Neural cell (in vitro differentiated cells): ENCODE measurements at regions not wholly inside any gene's neighbourhood (a gene's known extent, or its start where the extent isn't known, plus 50 kb on each side); places are given as distances from the start of the nearest gene placed in this dataset.

Experiments
- H2AFZ ChIP-seq: fragments of 200-600, 300-800 bp; sonication (generic), shearing (Covaris generic); 2 replicates; pipeline ENCODE4 v1.6.0; 2014; ENCODE audit warnings: low read depth, mild to moderate bottlenecking, antibody characterized with exemption, low read length, moderate library complexity
- H3F3A ChIP-seq: fragments of 200-600 bp; shearing (Covaris generic); 2 replicates; pipeline ENCODE4 v1.6.1; 2016; ENCODE audit warnings: mild to moderate bottlenecking, moderate library complexity, mixed read lengths, antibody characterized with exemption, low read length; ENCODE audit not compliant: insufficient read depth, poor library complexity, severe bottlenecking
- H3K27ac ChIP-seq: fragments of 200-600, 300-800 bp; sonication (generic), shearing (Covaris generic); 2 replicates; pipeline ENCODE4 v1.5.1; 2014; ENCODE audit warnings: mild to moderate bottlenecking, low read length, moderate library complexity
- H3K27me3 ChIP-seq: fragments of 300-800, 200-600 bp; sonication (generic), shearing (Covaris generic); 2 replicates; pipeline ENCODE4 v1.6.0; 2014; ENCODE audit warnings: mild to moderate bottlenecking, low read depth, low read length, moderate library complexity; ENCODE audit not compliant: insufficient read depth
- H3K36me3 ChIP-seq: fragments of 300-800, 200-600 bp; sonication (generic), shearing (Covaris generic); 2 replicates; pipeline ENCODE4 v1.5.1; 2014; ENCODE audit warnings: mild to moderate bottlenecking, antibody characterized with exemption, low read length, moderate library complexity; ENCODE audit not compliant: insufficient read depth
- H3K4me2 ChIP-seq: fragments of 300-800, 200-600 bp; sonication (generic), shearing (Covaris generic); 2 replicates; pipeline ENCODE4 v1.6.0; 2014; ENCODE audit warnings: mild to moderate bottlenecking, low read length
- H3K4me3 ChIP-seq: fragments of 300-800, 200-600 bp; sonication (generic), shearing (Covaris generic); 2 replicates; pipeline ENCODE4 v1.5.1; 2014; ENCODE audit warnings: mild to moderate bottlenecking, low read length, moderate library complexity
- H3K79me2 ChIP-seq: fragments of 200-600 bp; shearing (Covaris generic); replicated peaks from 2 replicates; pipeline ENCODE4 v1.6.0; 2014; ENCODE audit warnings: mild to moderate bottlenecking, low read length, moderate library complexity; ENCODE audit not compliant: insufficient read depth
- H3K9ac ChIP-seq: fragments of 300-800, 200-600 bp; sonication (generic), shearing (Covaris generic); 2 replicates; pipeline ENCODE4 v1.6.1; 2016; ENCODE audit warnings: mild to moderate bottlenecking, low read length, mixed read lengths
- H3K9me2 ChIP-seq: fragments of 200-600 bp; shearing (Covaris generic); 2 replicates; pipeline ENCODE4 v1.6.1; 2016; ENCODE audit warnings: mild to moderate bottlenecking, low read length, mixed read lengths; ENCODE audit not compliant: insufficient read depth
- H3K9me3 ChIP-seq: fragments of 200-600, 300-800 bp; sonication (generic), shearing (Covaris generic); 2 replicates; pipeline ENCODE4 v1.6.1; 2016; ENCODE audit warnings: mild to moderate bottlenecking, mixed run types, low read length, moderate library complexity, mixed read lengths
- H4K20me1 ChIP-seq: fragments of 200-600 bp; shearing (Covaris generic); 2 replicates; pipeline ENCODE4 v1.6.1; 2016; ENCODE audit warnings: mild to moderate bottlenecking, mixed run types; ENCODE audit not compliant: insufficient read depth
- EP300 ChIP-seq: fragments of 450-650 bp; conservative IDR thresholded peaks from 2 replicates; pipeline ENCODE4 v1.6.1; 2014; ENCODE audit warnings: antibody characterized with exemption, mild to moderate bottlenecking, moderate library complexity; ENCODE audit not compliant: poor library complexity, severe bottlenecking
- EZH2 ChIP-seq: fragments of 200-600, 300-800 bp; shearing (Covaris generic), sonication (generic); IDR thresholded peaks from 2 replicates; pipeline ENCODE4 v1.6.1; 2014; ENCODE audit warnings: antibody characterized with exemption, low read length, borderline replicate concordance, mild to moderate bottlenecking; ENCODE audit not compliant: insufficient read depth, poor library complexity, severe bottlenecking
- RAD21 ChIP-seq: fragments of 450-650 bp; conservative IDR thresholded peaks from 2 replicates; pipeline ENCODE4 v1.6.1; 2014; ENCODE audit warnings: antibody characterized with exemption, mild to moderate bottlenecking, moderate library complexity
- SMC3 ChIP-seq: fragments of 450-650 bp; conservative IDR thresholded peaks from 2 replicates; pipeline ENCODE4 v1.6.1; 2014; ENCODE audit warnings: antibody characterized with exemption, mild to moderate bottlenecking, moderate library complexity; ENCODE audit not compliant: poor library complexity
- TF ChIP-seq, protein P1 (sequence below): IDR thresholded peaks from 2 replicates; pipeline ENCODE4 v1.6.1; 2012; ENCODE audit warnings: borderline replicate concordance
- TF ChIP-seq, protein P2 (sequence below): fragments of 450-650 bp; IDR thresholded peaks from 2 replicates; pipeline ENCODE4 v1.5.1; 2014; ENCODE audit warnings: antibody characterized with exemption, mild to moderate bottlenecking, moderate library complexity; ENCODE audit not compliant: poor library complexity, severe bottlenecking

DNA sequence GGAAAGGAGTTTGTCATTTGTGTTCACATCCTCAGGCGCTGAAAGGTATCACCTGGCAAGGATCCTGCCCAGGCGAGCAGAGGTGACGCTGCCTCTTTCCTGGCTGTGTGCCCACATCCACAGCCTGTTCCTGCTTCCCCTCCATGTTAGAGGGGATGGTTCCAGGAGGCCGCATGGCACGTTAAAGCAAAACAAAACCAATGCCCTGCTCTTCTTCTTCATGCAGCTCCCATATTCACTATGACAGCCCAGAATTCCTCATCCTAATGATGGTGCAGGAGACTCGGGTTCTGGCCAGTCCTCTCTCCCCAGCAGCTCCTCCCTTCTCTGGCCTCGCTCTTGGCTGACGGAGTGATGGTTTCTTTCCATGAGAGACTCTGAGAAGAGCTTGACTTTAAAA is 678.5 kb upstream of the ANKRD30A start:
- no peaks in the 10 kb centered on the region for H3K9me3 ChIP-seq
- no peaks in the 10 kb centered on the region for H4K20me1 ChIP-seq
- no peaks in the 10 kb centered on the region for H3K79me2 ChIP-seq
- H3K9me2 ChIP-seq, result no peaks in the 10 kb centered on the region
- no peak overlapping the region for H2AFZ ChIP-seq
- no peak overlapping the region for H3K4me2 ChIP-seq
- no peak overlapping the region for H3K9ac ChIP-seq
- no peak overlapping the region for H3K4me3 ChIP-seq
- H3K36me3 ChIP-seq, result no peaks in the 10 kb centered on the region
- TF ChIP-seq RAD21 (no peak), SMC3 (no peak), EP300 (no peak)
- TF ChIP-seq, protein P1, sequence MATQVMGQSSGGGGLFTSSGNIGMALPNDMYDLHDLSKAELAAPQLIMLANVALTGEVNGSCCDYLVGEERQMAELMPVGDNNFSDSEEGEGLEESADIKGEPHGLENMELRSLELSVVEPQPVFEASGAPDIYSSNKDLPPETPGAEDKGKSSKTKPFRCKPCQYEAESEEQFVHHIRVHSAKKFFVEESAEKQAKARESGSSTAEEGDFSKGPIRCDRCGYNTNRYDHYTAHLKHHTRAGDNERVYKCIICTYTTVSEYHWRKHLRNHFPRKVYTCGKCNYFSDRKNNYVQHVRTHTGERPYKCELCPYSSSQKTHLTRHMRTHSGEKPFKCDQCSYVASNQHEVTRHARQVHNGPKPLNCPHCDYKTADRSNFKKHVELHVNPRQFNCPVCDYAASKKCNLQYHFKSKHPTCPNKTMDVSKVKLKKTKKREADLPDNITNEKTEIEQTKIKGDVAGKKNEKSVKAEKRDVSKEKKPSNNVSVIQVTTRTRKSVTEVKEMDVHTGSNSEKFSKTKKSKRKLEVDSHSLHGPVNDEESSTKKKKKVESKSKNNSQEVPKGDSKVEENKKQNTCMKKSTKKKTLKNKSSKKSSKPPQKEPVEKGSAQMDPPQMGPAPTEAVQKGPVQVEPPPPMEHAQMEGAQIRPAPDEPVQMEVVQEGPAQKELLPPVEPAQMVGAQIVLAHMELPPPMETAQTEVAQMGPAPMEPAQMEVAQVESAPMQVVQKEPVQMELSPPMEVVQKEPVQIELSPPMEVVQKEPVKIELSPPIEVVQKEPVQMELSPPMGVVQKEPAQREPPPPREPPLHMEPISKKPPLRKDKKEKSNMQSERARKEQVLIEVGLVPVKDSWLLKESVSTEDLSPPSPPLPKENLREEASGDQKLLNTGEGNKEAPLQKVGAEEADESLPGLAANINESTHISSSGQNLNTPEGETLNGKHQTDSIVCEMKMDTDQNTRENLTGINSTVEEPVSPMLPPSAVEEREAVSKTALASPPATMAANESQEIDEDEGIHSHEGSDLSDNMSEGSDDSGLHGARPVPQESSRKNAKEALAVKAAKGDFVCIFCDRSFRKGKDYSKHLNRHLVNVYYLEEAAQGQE, result no peak
- TF ChIP-seq, protein P2, sequence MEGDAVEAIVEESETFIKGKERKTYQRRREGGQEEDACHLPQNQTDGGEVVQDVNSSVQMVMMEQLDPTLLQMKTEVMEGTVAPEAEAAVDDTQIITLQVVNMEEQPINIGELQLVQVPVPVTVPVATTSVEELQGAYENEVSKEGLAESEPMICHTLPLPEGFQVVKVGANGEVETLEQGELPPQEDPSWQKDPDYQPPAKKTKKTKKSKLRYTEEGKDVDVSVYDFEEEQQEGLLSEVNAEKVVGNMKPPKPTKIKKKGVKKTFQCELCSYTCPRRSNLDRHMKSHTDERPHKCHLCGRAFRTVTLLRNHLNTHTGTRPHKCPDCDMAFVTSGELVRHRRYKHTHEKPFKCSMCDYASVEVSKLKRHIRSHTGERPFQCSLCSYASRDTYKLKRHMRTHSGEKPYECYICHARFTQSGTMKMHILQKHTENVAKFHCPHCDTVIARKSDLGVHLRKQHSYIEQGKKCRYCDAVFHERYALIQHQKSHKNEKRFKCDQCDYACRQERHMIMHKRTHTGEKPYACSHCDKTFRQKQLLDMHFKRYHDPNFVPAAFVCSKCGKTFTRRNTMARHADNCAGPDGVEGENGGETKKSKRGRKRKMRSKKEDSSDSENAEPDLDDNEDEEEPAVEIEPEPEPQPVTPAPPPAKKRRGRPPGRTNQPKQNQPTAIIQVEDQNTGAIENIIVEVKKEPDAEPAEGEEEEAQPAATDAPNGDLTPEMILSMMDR, result no peak
- H3F3A ChIP-seq, result no peaks in the 10 kb centered on the region
- no peaks in the 10 kb centered on the region for H3K27me3 ChIP-seq
- no peak overlapping the region for H3K27ac ChIP-seq

DNA sequence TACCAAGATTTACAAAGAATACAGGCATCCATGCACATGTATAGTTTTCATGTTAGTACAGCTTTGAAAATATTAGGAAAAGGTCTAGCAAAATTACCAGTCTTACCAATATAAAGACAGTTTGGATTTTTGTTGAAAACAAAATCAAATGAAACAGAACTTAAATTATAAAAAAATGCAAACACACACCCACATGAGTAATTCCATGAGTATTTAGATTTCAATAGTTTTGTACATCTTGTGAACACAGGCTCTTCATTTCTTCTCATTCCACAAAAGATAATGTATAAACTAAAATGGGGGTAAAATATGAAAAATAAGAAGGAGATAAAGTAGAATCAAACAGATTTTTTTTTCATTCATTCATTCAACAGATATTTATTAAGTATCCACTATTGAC is 682.2 kb upstream of the ANKRD30A start:
- Histone ChIP-seq H3K36me3 (no peaks in the 10 kb centered on the region), H3K9ac (no peak overlapping the region), H4K20me1 (no peaks in the 10 kb centered on the region), H3F3A (no peaks in the 10 kb centered on the region), H3K79me2 (no peaks in the 10 kb centered on the region), H3K27me3 (no peaks in the 10 kb centered on the region), H2AFZ (no peak overlapping the region), H3K4me2 (no peak overlapping the region), H3K27ac (no peak overlapping the region), H3K9me2 (no peaks in the 10 kb centered on the region), H3K9me3 (no peaks in the 10 kb centered on the region), H3K4me3 (no peak overlapping the region)
- no peak for TF ChIP-seq EZH2
- TF ChIP-seq, protein P1, result no peak
- no peak for TF ChIP-seq SMC3
- no peak for TF ChIP-seq EP300
